Fibroblast of pulmonary artery (primary cell): ENCODE measurements at regions not wholly inside any gene's neighbourhood (a gene's known extent, or its start where the extent isn't known, plus 50 kb on each side); places are given as distances from the start of the nearest gene placed in this dataset.
"Not testable (repeated sequence)": the region's sequence is repeated elsewhere in the genome, so short reads cannot be mapped to it uniquely, and the experiment has no call there.

Experiments
- DNase-seq: peaks from one replicate; pipeline ENCODE4 v3.0.0-alpha.2; 2010; ENCODE audit warnings: low read depth
- H3K4me3 ChIP-seq: replicated peaks from 2 replicates; pipeline ENCODE4 v1.5.1; 2011; ENCODE audit warnings: low read depth, mild to moderate bottlenecking, control low read depth, low read length, moderate library complexity
- CTCF ChIP-seq: IDR thresholded peaks from 2 replicates; pipeline ENCODE4 v1.5.1; 2011; ENCODE audit warnings: mild to moderate bottlenecking, control low read depth, low read length, inconsistent platforms; ENCODE audit errors: missing control alignments

DNA sequence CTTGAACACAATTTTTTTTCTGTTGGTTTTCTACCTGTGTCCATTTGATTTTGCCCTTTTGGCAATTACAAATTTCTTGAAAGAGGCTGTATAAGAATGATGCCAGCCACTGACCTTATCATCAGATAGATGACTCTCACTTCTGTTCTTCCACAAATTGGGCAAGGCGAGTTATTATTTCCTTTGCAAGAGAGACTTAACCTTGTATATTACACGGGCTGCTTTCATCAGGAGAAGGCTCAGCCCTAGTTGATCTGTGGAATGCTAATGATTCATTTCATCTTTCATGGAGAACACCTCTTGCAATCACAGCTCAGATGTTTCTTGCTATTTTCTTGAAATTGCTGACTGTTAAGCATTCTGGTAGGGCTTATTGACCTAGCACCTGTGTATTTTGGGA is 1155.4 kb downstream of the STIM2 start:
- no peak for TF ChIP-seq CTCF
- no peak overlapping the region for H3K4me3 ChIP-seq
- DNase-seq, result no peak

DNA sequence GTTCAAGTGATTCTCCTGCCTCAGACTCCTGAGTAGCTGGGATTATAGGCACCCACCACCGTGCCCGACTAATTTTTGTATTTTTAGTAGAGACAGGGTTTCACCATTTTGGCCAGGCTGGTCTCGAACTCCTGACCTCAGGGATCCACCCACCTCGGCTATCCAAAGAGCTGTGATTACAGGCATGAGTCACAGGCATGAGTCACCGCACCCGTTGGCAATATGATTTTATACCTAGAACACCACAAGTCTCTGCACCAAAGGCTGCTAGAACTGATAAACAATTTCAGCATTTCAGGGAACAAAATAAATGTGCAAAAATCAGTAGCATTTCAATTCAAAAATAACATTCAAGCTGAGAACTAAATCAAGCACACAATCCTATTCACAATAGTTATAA is 1177.6 kb downstream of the STIM2 start:
- not testable (repeated sequence) for H3K4me3 ChIP-seq
- DNase-seq, result peak; percentile 21

DNA sequence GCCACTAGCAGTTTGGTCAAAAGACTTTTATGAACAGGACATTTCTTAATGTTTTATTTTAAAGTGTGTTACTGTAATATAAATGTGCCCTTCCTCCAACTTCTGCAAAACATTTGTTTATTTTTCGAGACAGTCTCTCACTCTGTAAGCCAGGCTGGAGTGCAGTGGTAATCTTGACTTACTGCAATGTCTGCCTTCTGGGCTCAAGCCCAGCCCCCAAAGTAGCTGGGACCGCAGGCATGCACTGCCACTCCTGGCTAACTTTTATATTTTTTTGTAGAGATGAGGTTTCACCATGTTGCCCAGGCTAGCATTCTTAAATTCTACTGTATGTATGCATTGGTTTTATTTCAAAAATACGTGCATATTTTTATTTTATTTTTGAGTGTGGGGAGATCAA is 1201.9 kb downstream of the STIM2 start:
- H3K4me3 ChIP-seq, result no peak overlapping the region
- TF ChIP-seq CTCF, result no peak
- DNase-seq, result no peak

GRCh38 chr4:28073860-28074555 is 1213.4 kb downstream of the STIM2 start:
- TF ChIP-seq CTCF, result peak; percentile 1
- DNase-seq, result no peak
- no peak overlapping the region for H3K4me3 ChIP-seq

DNA sequence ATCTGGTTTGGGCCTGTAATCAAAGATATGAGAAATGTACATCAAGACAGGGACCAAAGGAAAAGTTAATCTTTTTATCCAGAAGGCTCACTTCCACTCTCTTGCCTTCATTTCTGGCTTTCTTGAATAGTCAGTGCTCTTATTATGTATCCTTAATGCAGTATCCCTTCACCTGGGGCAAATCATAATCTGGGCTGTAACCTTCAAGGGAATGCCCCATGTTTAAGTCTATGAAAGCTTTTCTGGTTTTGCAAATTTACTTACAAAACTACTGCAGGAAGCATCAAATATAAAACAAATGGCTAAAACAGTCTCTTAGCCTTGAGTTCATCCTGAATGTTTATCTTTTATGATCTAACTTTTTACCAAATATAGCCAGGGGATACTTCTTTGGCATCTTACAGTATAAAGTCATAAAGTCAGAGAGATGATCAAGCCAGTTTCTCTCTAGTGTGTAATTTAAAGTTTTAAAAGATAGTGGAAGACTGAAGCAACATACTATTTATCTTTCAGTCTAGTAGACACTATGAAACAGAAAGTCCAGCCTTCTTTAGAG is 1214.8 kb downstream of the STIM2 start:
- no peak for DNase-seq
- TF ChIP-seq CTCF, result no peak
- H3K4me3 ChIP-seq, result no peak overlapping the region

DNA sequence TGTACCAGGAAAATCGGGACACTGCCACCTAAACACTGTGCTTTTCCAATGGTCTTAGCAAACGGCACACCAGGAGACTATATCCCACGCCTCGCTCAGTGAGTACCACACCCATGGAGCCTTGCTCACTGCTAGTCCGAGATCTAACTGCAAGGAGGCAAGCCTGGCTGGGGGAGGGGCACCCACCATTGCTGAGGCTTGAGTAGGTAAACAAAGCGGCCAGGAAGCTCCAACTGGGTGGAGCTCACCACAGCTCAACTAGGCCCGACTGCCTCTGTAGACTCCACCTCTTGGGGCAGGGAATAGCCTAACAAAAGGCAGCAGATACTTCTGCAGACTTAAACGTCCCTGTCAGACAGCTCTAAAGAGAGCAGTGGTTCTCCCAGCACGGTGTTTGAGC is 1216.6 kb downstream of the STIM2 start:
- not testable (repeated sequence) for H3K4me3 ChIP-seq, DNase-seq

- no peak for TF ChIP-seq CTCF
- no peak for DNase-seq
- H3K4me3 ChIP-seq, result no peak overlapping the region
Observed at GRCh38 chr4:28082686-28083390, 1222.2 kb downstream of the STIM2 start.

GRCh38 chr4:28092610-28093009 is 1232.0 kb downstream of the STIM2 start:
- TF ChIP-seq CTCF, result no peak
- DNase-seq, result no peak
- no peak overlapping the region for H3K4me3 ChIP-seq
